ENCODE measurements at regions not wholly inside any gene's neighbourhood (a gene's known extent, or its start where the extent isn't known, plus 50 kb on each side); places are given as distances from the start of the nearest gene placed in this dataset.

- Histone ChIP-seq H4K8ac (ENCODE audit: extremely low read depth, insufficient read depth, low read length) (no peak overlapping the region), H2BK120ac (replicated peaks; ENCODE audit: low read depth, low read length) (no peak overlapping the region), H2BK5ac (ENCODE audit: low read depth, low read length) (no peak overlapping the region), H3K4ac (replicated peaks; ENCODE audit: insufficient read length, low read depth, low read length) (no peak overlapping the region), H3K9ac (replicated peaks in 1 of 4; ENCODE audit: extremely low read depth in 1 of 4, low read depth in 3 of 4, low read length in 3 of 4) (no peak overlapping the region), H3K14ac (ENCODE audit: insufficient read length) (no peak overlapping the region), H2AFZ (ENCODE audit: low read length) (peak overlapping the region; percentile 98), H3K18ac (ENCODE audit: extremely low read depth, low read length) (0 out of 2 replicates have a peak overlapping the region, but pooled peaks have one; percentile 9), H4K20me1 (replicated peaks in 1 of 2; ENCODE audit: control insufficient read depth in 1 of 2, insufficient read depth in 2 of 2, low read length in 2 of 2) (no peaks in the 10 kb centered on the region), H3K4me3 (ENCODE audit: extremely low read depth in 1 of 4, insufficient read depth in 2 of 4, low read depth in 3 of 4, low read length in 4 of 4) (no peak overlapping the region), H3K79me2 (ENCODE audit: control insufficient read depth in 1 of 2, insufficient read depth in 2 of 2, low read length in 2 of 2) (no peaks in the 10 kb centered on the region), H2AK5ac (ENCODE audit: low read depth, low read length) (no peak overlapping the region), H4K5ac (ENCODE audit: insufficient read length, low read depth, low read length) (no peak overlapping the region), H3K23ac (ENCODE audit: insufficient read length) (no peak overlapping the region), H3K9me3 (ENCODE audit: insufficient read depth in 2 of 2, low read depth in 1 of 2, low read length in 1 of 2) (no peaks in the 10 kb centered on the region), H3K27ac (ENCODE audit: low read depth, low read length) (no peak overlapping the region), H3K36me3 (ENCODE audit: control insufficient read depth in 2 of 4, insufficient read depth in 4 of 4, low read length in 3 of 4) (no peaks in the 10 kb centered on the region), H4K91ac (replicated peaks; ENCODE audit: insufficient read length, low read length) (no peak overlapping the region), H3K4me1 (replicated peaks in 1 of 4; ENCODE audit: control insufficient read depth in 3 of 4, insufficient read depth in 4 of 4, low read length in 3 of 4) (peaks cover 0 to 2% (median 0%) of the 10 kb centered on the region in 4 experiments; a peak in 3 of 7 replicates), H3K4me2 (ENCODE audit: insufficient read depth in 1 of 2, low read depth in 2 of 2, low read length in 2 of 2) (no peak overlapping the region), H3K56ac (replicated peaks; ENCODE audit: insufficient read length, low read depth, low read length) (no peak overlapping the region), H3K23me2 (ENCODE audit: low read depth, low read length) (no peaks in the 10 kb centered on the region), H3K27me3 (replicated peaks in 1 of 4; ENCODE audit: control insufficient read depth in 3 of 4, extremely low read depth in 1 of 4, insufficient read depth in 3 of 4, low read length in 3 of 4) (no peaks in the 10 kb centered on the region), H2BK15ac (ENCODE audit: low read length) (no peak overlapping the region), H3K79me1 (ENCODE audit: low read depth, low read length) (no peaks in the 10 kb centered on the region), H2BK20ac (ENCODE audit: low read length) (no peak overlapping the region), H2BK12ac (ENCODE audit: low read depth, low read length) (no peak overlapping the region)
- FAIRE-seq (peak; percentile 90), DNase-seq (ENCODE audit: low read depth in 1 of 2, low spot score in 2 of 2) (peak in 1 of 2 experiments; percentile 48)
- 34% methylated on average over 2 of the region's 2 CpGs; no CpG with 5 or more reads in 1 of the 2 experiments for WGBS, 2 experiments (ENCODE audit: extremely low coverage in 1 of 2, insufficient coverage in 1 of 2, insufficient read length in 1 of 2, insufficient replicate concordance in 2 of 2, low coverage in 1 of 2, low lambda C conversion rate in 2 of 2, missing lambda C conversion rate in 1 of 2)
- ChIA-PET CTCF (ENCODE audit: partially characterized antibody) (interaction anchor here (0.6 to 4.2 kb wide), 33 partner anchors 8 to 1830 kb away, joined by 3 to 29 read pairs (median 3); no protein-coding TSS in a partner anchor), POLR2A (ENCODE audit: partially characterized antibody) (no interaction called here)
- TF ChIP-seq BACH1 (IDR thresholded peaks at IDR 0.05; ENCODE audit: low read length) (no peak), EP300 (IDR thresholded peaks at IDR 0.05; ENCODE audit: borderline replicate concordance in 1 of 2, low read depth in 2 of 2, low read length in 2 of 2) (no peak), ZNF274 (IDR thresholded peaks at IDR 0.05; ENCODE audit: borderline replicate concordance, extremely low read depth, low read length) (no peak), SAP30 (IDR thresholded peaks at IDR 0.05; ENCODE audit: insufficient read depth, insufficient replicate concordance, low read length) (no peak), KDM1A (IDR thresholded peaks at IDR 0.05; ENCODE audit: borderline replicate concordance, low read length) (no peak), RXRA (IDR thresholded peaks at IDR 0.05; ENCODE audit: insufficient read depth, low read depth, low read length) (no peak), E2F6 (IDR thresholded peaks at IDR 0.05) (0 out of 2 replicates have a peak, but pooled peaks have one; percentile 40), TEAD4 (IDR thresholded peaks at IDR 0.05; ENCODE audit: low read depth, low read length) (no peak), RBBP5 (IDR thresholded peaks at IDR 0.05; ENCODE audit: borderline replicate concordance, low read depth, low read length) (no peak), RAD21 (IDR thresholded peaks at IDR 0.05 in 1 of 2, conservative IDR thresholded peaks at IDR 0.05 in 1 of 2; ENCODE audit: low read depth in 2 of 2, low read length in 2 of 2) (peak; percentile 77), FOSL1 (IDR thresholded peaks at IDR 0.05; ENCODE audit: insufficient read depth, low read depth, low read length) (no peak), MAFK (IDR thresholded peaks at IDR 0.05; ENCODE audit: low read depth, low read length) (peak; percentile 98), CEBPB (IDR thresholded peaks at IDR 0.05; ENCODE audit: low read depth, low read length) (no peak)
Observed at GRCh38 chr6:18997375-18997826, 610.3 kb downstream of the RNF144B start.

All from H1 (cell line).